ENCODE measurements at regions not wholly inside any gene's neighbourhood (a gene's known extent, or its start where the extent isn't known, plus 50 kb on each side); places are given as distances from the start of the nearest gene placed in this dataset.
"Not testable (repeated sequence)": the region's sequence is repeated elsewhere in the genome, so short reads cannot be mapped to it uniquely, and the experiment has no call there.

GRCh38 chr1:59199719-59200376 lies 97.0 kb upstream of the FGGY start:
- Histone ChIP-seq H3K36me3 (ENCODE audit: control insufficient read depth, insufficient read depth, low read length) (no peaks in the 10 kb centered on the region), H3K4me3 (ENCODE audit: low read depth, low read length) (no peak overlapping the region), H3K27me3 (ENCODE audit: control insufficient read depth, insufficient read depth, low read length) (no peaks in the 10 kb centered on the region)
- FAIRE-seq (peak; percentile 60), DNase-seq (ENCODE audit: low read depth) (peak; percentile 22)
- TF ChIP-seq CTCF (IDR thresholded peaks at IDR 0.05; ENCODE audit: insufficient read depth, low read length, severe bottlenecking), result no peak

- no peak for FAIRE-seq
- TF ChIP-seq CTCF (IDR thresholded peaks at IDR 0.05; ENCODE audit: insufficient read depth, low read length, severe bottlenecking), result no peak
- Histone ChIP-seq H3K4me3 (ENCODE audit: low read depth, low read length) (no peak overlapping the region), H3K36me3 (ENCODE audit: control insufficient read depth, insufficient read depth, low read length) (no peaks in the 10 kb centered on the region), H3K27me3 (ENCODE audit: control insufficient read depth, insufficient read depth, low read length) (no peaks in the 10 kb centered on the region)
- DNase-seq (ENCODE audit: low read depth), result no peak
These were observed 95.6 kb upstream of the FGGY start for GRCh38 chr1:59201341-59201740.

- Histone ChIP-seq H3K4me3 (ENCODE audit: low read depth, low read length) (no peak overlapping the region), H3K36me3 (ENCODE audit: control insufficient read depth, insufficient read depth, low read length) (no peaks in the 10 kb centered on the region), H3K27me3 (ENCODE audit: control insufficient read depth, insufficient read depth, low read length) (no peaks in the 10 kb centered on the region)
- DNase-seq (ENCODE audit: low read depth) (no peak), FAIRE-seq (no peak)
- TF ChIP-seq CTCF (IDR thresholded peaks at IDR 0.05; ENCODE audit: insufficient read depth, low read length, severe bottlenecking), result no peak
These were observed 94.4 kb upstream of the FGGY start for GRCh38 chr1:59202455-59202854.

GRCh38 chr1:59204001-59204400 lies 92.9 kb upstream of the FGGY start:
- DNase-seq (ENCODE audit: low read depth) (no peak), FAIRE-seq (no peak)
- H3K4me3 ChIP-seq (ENCODE audit: low read depth, low read length), result no peak overlapping the region
- no peaks in the 10 kb centered on the region for H3K27me3 ChIP-seq (ENCODE audit: control insufficient read depth, insufficient read depth, low read length)
- no peaks in the 10 kb centered on the region for H3K36me3 ChIP-seq (ENCODE audit: control insufficient read depth, insufficient read depth, low read length)
- no peak for TF ChIP-seq CTCF (IDR thresholded peaks at IDR 0.05; ENCODE audit: insufficient read depth, low read length, severe bottlenecking)

- DNase-seq (ENCODE audit: low read depth); FAIRE-seq; H3K36me3 ChIP-seq (ENCODE audit: control insufficient read depth, insufficient read depth, low read length); H3K4me3 ChIP-seq (ENCODE audit: low read depth, low read length); H3K27me3 ChIP-seq (ENCODE audit: control insufficient read depth, insufficient read depth, low read length): not testable (repeated sequence)
These were observed 90.3 kb upstream of the FGGY start for GRCh38 chr1:59206616-59207015.

GRCh38 chr1:59210430-59210829 lies 86.5 kb upstream of the FGGY start:
- H3K27me3 ChIP-seq (ENCODE audit: control insufficient read depth, insufficient read depth, low read length); DNase-seq (ENCODE audit: low read depth); H3K36me3 ChIP-seq (ENCODE audit: control insufficient read depth, insufficient read depth, low read length); H3K4me3 ChIP-seq (ENCODE audit: low read depth, low read length); FAIRE-seq: not testable (repeated sequence)

GRCh38 chr1:59212706-59213105 lies 84.2 kb upstream of the FGGY start:
- DNase-seq (ENCODE audit: low read depth) (no peak), FAIRE-seq (no peak)
- TF ChIP-seq CTCF (IDR thresholded peaks at IDR 0.05; ENCODE audit: insufficient read depth, low read length, severe bottlenecking), result no peak
- Histone ChIP-seq H3K4me3 (ENCODE audit: low read depth, low read length) (no peak overlapping the region), H3K36me3 (ENCODE audit: control insufficient read depth, insufficient read depth, low read length) (no peaks in the 10 kb centered on the region), H3K27me3 (ENCODE audit: control insufficient read depth, insufficient read depth, low read length) (no peaks in the 10 kb centered on the region)
